Suprapubic skin (tissue), 4 donors: ENCODE measurements at regions not wholly inside any gene's neighbourhood (a gene's known extent, or its start where the extent isn't known, plus 50 kb on each side); places are given as distances from the start of the nearest gene placed in this dataset.

Experiments used
- DNase-seq, 2 donors: peaks; one replicate each; pipeline ENCODE4 v3.0.0-alpha.2; 2019; ENCODE audit warnings: low spot score in 2 of 2
- H3K27ac ChIP-seq: fragments of 200-600 bp; sonication (generic); one replicate; pipeline ENCODE4 v1.5.1; 2019
- H3K27me3 ChIP-seq: fragments of 200-600 bp; sonication (generic); one replicate; pipeline ENCODE4 v1.5.1; 2019
- H3K36me3 ChIP-seq: fragments of 200-600 bp; sonication (generic); one replicate; pipeline ENCODE4 v1.5.1; 2019
- H3K4me1 ChIP-seq: fragments of 200-600 bp; sonication (generic); one replicate; pipeline ENCODE4 v1.5.1; 2019
- H3K4me3 ChIP-seq: fragments of 200-600 bp; sonication (generic); one replicate; pipeline ENCODE4 v1.5.1; 2019; ENCODE audit warnings: mild to moderate bottlenecking
- H3K9me3 ChIP-seq: fragments of 200-600 bp; sonication (generic); one replicate; pipeline ENCODE4 v1.5.1; 2019
- CTCF ChIP-seq, 2 donors: fragments of 200-600 bp in 1 of 2; fragments of 450-650 bp in 1 of 2; sonication (generic) in 1 of 2; IDR thresholded peaks; one replicate each; pipeline ENCODE4 v1.5.1; 2016 to 2019; ENCODE audit warnings: antibody characterized with exemption in 2 of 2, mild to moderate bottlenecking in 1 of 2, moderate library complexity in 1 of 2
- EP300 ChIP-seq: sonication (generic); formaldehyde crosslinking; IDR thresholded peaks from one replicate; pipeline ENCODE4 v1.6.1; 2017; ENCODE audit warnings: antibody characterized with exemption
- POLR2A ChIP-seq, 2 donors: fragments of 450-650 bp; IDR thresholded peaks; one replicate each; pipeline ENCODE4 v1.6.1; 2017; ENCODE audit warnings: antibody characterized with exemption in 2 of 2, mild to moderate bottlenecking in 2 of 2, moderate library complexity in 2 of 2
- POLR2AphosphoS5 ChIP-seq, 3 donors: sonication (generic); formaldehyde crosslinking; IDR thresholded peaks; one replicate each; pipeline ENCODE4 v1.6.1; 2017; ENCODE audit warnings: antibody characterized with exemption in 3 of 3
- WGBS: methylation state at CpG from one replicate; pipeline ENCODE4 v1.1.5; 2018; 5-methylcytosine and 5-hydroxymethylcytosine counted together

- DNase-seq: no peak
- TF ChIP-seq CTCF (IDR thresholded peaks at IDR 0.05): no peak
- TF ChIP-seq POLR2A (IDR thresholded peaks at IDR 0.05): no peak
- no peak for TF ChIP-seq EP300
- TF ChIP-seq POLR2AphosphoS5 (IDR thresholded peaks at IDR 0.05): no peak
- H3K27ac ChIP-seq: no peak overlapping the region
- H3K36me3 ChIP-seq: no peaks in the 10 kb centered on the region
- peaks cover 3% of the 10 kb centered on the region for H3K4me1 ChIP-seq
- no peaks in the 10 kb centered on the region for H3K9me3 ChIP-seq
- WGBS: 83% methylated on average over 2 of the region's 2 CpGs
- no peaks in the 10 kb centered on the region for H3K27me3 ChIP-seq
- H3K4me3 ChIP-seq: no peak overlapping the region
Observed at GRCh38 chr12:67920413-67920812, 68.8 kb upstream of the IFNG-AS1 start.

GRCh38 chr12:67921286-67921685 lies 68.0 kb upstream of the IFNG-AS1 start:
- no peaks in the 10 kb centered on the region for H3K27me3 ChIP-seq
- H3K4me3 ChIP-seq: no peak overlapping the region
- no peak for DNase-seq
- H3K36me3 ChIP-seq: no peaks in the 10 kb centered on the region
- no peak for TF ChIP-seq POLR2AphosphoS5 (IDR thresholded peaks at IDR 0.05)
- no peak for TF ChIP-seq CTCF (IDR thresholded peaks at IDR 0.05)
- TF ChIP-seq POLR2A (IDR thresholded peaks at IDR 0.05): no peak
- TF ChIP-seq EP300: no peak
- H3K27ac ChIP-seq: no peak overlapping the region
- 88% methylated on average over 1 of the region's 1 CpG for WGBS
- peaks cover 5% of the 10 kb centered on the region for H3K4me1 ChIP-seq
- H3K9me3 ChIP-seq: no peaks in the 10 kb centered on the region

GRCh38 chr12:67922245-67922644 lies 67.0 kb upstream of the IFNG-AS1 start:
- Histone ChIP-seq H3K27ac (no peak overlapping the region), H3K27me3 (no peaks in the 10 kb centered on the region), H3K36me3 (no peaks in the 10 kb centered on the region), H3K9me3 (no peaks in the 10 kb centered on the region), H3K4me3 (no peak overlapping the region), H3K4me1 (peaks cover 5% of the 10 kb centered on the region)
- DNase-seq: no peak
- 81% methylated on average over 1 of the region's 1 CpG for WGBS
- TF ChIP-seq CTCF (IDR thresholded peaks at IDR 0.05) (no peak), POLR2AphosphoS5 (IDR thresholded peaks at IDR 0.05) (no peak), POLR2A (IDR thresholded peaks at IDR 0.05) (no peak), EP300 (no peak)

GRCh38 chr12:67925077-67925476 lies 64.2 kb upstream of the IFNG-AS1 start:
- Histone ChIP-seq H3K27ac (no peak overlapping the region), H3K4me1 (peaks cover 5% of the 10 kb centered on the region), H3K4me3 (no peak overlapping the region), H3K9me3 (no peaks in the 10 kb centered on the region), H3K27me3 (no peaks in the 10 kb centered on the region), H3K36me3 (no peaks in the 10 kb centered on the region)
- no peak for TF ChIP-seq EP300
- no peak for TF ChIP-seq CTCF (IDR thresholded peaks at IDR 0.05)
- no peak for TF ChIP-seq POLR2AphosphoS5 (IDR thresholded peaks at IDR 0.05)
- TF ChIP-seq POLR2A (IDR thresholded peaks at IDR 0.05): no peak
- no peak for DNase-seq
- WGBS: 56% methylated on average over 2 of the region's 2 CpGs

GRCh38 chr12:67925552-67925951 lies 63.7 kb upstream of the IFNG-AS1 start:
- 63% methylated on average over 3 of the region's 3 CpGs for WGBS
- Histone ChIP-seq H3K36me3 (no peaks in the 10 kb centered on the region), H3K27me3 (no peaks in the 10 kb centered on the region), H3K27ac (no peak overlapping the region), H3K4me1 (peaks cover 5% of the 10 kb centered on the region), H3K9me3 (no peaks in the 10 kb centered on the region), H3K4me3 (no peak overlapping the region)
- DNase-seq: no peak
- no peak for TF ChIP-seq CTCF (IDR thresholded peaks at IDR 0.05)
- no peak for TF ChIP-seq EP300
- TF ChIP-seq POLR2AphosphoS5 (IDR thresholded peaks at IDR 0.05): no peak
- no peak for TF ChIP-seq POLR2A (IDR thresholded peaks at IDR 0.05)
